ENCODE measurements at regions not wholly inside any gene's neighbourhood (a gene's known extent, or its start where the extent isn't known, plus 50 kb on each side); places are given as distances from the start of the nearest gene placed in this dataset.
"Not testable (repeated sequence)": the region's sequence is repeated elsewhere in the genome, so short reads cannot be mapped to it uniquely, and the experiment has no call there.

DNA sequence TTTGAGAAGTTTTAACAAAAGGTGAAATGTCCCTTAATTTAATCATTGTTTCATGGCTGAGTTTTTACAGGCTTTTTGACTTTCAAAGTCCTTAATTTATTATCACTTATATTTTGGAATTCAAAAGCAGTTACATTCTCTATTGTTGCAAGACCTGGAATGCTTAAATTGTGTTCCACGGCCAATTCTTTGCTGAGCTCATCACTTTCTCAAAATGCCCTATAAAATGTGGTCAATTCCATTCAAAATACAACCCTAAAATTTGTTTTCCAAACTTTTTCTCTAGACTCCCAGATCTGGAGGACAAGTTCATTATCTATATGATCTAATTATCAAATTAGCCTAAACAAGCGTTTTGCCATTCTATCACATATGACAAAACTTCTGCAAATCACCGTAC, 1051.2 kb downstream of the TDRD15 start:
- DNase-seq: no peak

DNA sequence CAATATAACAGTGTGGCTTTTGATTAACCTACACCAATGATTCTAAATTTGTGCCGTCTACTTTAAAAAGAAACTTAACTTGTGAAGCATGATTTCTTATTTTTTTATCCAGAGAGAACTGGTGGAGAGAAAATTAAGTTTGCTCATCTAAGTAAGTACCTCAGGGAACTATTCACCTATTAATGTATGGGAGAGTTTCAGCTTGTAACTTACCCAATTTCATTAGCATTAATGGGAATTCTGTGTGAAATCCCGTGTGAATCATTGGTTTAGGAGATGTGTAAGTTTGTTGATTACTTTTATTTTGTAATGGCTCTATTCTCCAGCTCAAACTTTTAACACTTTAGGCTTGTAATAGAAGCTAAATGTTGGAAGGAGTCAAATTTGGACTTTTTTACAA, 1061.5 kb downstream of the TDRD15 start:
- DNase-seq: no peak

DNA sequence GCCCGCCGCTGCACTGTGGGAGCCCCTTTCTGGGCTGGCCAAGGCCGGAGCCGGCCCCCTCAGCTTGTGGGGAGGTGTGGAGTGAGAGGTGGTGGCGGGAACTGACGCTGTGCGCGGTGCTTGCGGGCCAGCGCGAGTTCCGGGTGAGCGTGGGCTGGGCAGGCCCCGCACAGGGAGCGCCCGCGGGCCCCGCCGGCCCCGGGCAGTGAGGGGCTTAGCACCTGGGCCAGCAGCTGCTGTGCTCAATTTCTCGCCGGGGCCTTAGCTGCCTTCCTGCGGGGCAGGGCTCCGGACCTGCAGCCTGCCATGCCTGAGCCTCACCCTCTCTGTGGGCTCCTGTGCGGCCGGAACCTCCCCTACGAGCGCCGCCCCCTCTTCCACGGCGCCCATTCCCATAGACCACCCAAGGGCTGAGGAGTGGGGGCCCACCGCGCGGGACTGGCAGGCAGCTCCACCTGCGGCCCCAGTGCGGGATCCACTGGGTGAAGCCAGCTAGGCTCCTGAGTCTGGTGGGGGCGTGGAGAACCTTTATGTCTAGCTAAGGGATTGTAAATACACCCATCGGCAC, 1062.6 kb downstream of the TDRD15 start:
- DNase-seq: not testable (repeated sequence)

DNA sequence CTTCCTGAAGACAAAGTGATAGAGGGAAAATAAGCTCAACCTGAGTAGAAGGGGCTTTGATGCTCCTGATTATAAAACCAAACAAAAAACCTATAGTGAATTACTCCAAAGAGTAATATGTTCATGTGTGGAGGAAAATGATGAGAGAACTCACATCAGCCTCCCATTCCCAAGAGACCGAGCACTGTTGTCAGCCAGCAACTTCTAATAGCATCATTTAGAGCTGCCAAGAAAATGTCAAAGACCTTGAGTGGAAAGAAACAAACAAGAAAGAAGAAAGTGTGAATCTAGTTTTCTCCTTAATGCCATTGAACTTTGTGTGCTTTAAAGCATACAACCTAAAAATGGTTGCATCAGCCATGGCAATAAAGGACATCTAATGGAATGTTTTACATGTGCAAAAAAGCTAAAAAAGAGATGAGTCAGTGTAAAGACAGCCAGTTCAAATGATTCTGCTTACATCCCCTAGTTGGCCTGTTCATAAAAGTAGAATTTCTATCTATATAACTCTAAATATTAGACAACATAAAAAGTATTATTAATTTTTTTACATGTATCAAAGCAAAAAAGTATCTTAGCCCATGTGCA, 1066.2 kb downstream of the TDRD15 start:
- DNase-seq: no peak

DNA sequence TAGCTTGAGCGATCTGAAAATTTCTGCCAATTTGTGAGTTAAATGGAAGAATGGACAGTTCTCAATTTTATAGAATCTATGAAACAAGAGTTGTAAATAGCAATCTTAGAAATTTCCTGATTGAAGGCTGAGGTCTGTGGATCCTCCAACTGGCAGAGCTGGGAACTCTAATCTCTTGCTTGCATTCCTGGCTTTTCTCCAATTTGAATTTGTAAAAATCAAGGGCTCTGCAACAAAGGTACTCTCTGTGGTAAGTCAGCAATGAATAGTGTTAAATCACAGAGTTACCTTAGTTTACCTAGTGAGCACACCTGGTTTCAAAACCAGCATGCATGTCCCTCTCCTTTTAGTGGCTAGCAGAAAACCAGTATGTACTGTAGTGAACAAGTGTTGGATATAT, 1070.5 kb downstream of the TDRD15 start:
- DNase-seq: no peak

DNA sequence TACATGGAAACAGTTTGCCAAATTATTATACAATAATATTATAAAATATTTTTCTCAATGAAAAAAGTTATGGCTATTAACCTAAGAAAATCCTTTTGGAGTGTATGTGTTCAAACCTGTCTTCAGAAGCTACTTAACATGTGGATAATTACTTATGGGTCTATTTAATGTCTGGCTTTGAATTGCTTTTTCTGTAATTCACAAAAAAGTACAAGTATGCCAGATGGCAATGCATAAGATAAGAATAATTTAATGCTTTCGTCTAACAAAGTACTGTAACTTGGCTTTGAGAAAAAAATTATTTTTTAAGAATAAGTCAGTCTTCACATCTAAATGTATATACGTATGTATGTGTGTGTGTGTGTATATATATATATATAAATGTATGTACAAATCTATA, 1073.0 kb downstream of the TDRD15 start:
- DNase-seq: peak; percentile 12

DNA sequence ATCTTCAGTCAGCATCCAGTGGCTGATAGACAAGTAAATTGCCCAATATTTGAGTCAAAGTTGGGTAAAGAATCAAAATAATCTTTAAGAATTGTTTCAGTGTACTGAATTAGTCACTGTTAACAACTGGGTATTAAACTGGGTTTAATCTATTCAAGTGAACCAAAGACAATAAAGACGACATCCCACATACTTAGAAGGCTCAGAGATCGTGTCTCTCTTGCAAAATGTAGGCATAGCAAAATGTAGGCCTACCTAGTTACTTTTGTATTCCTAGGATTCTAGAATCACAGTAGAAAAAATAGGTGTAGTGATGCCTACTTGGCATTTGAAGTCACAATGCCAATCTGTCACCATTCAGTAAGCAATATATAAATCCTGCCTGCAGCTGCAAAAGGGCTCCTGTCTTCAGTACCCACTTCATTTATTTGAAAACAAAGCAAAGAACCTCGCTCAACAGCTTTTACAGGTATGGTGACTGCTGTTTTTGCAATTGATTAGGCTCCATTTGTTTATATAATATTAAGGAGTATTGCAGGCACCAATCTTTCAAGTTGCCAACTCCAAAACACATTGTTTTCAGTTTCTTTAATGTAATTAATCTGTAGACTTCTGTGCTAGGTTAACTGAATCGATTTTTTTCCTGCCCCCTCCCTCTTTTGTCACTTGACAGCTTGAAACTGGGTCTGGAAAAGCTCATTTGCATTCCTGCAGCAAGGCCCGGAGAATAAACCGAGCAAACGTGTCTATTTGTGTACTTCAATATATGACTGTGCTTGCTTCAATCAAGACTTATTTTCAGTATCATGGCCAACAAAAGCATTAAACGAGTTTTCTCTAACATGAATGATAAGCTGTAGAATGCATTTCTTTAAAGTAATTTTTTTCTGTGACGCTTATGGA, 1074.9 kb downstream of the TDRD15 start:
- DNase-seq: no peak

DNA sequence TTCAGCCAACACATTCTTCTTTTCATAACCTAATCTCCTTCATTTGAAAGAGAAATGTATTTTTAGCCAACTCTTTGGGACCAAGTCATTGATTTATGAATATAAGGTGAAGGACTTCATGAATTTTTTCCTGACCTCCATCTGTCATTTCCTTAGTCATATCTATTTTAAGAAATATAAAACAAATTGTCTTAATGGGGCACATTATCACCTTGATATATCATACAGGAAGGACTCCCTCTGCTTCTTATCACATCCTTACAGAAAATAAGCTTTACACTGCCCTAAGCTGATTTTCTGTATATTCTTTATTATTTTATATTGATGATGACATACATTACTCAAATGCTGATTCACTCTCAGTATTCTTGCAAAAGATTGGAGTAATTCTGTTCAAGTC, 1076.2 kb downstream of the TDRD15 start:
- no peak for DNase-seq

DNA sequence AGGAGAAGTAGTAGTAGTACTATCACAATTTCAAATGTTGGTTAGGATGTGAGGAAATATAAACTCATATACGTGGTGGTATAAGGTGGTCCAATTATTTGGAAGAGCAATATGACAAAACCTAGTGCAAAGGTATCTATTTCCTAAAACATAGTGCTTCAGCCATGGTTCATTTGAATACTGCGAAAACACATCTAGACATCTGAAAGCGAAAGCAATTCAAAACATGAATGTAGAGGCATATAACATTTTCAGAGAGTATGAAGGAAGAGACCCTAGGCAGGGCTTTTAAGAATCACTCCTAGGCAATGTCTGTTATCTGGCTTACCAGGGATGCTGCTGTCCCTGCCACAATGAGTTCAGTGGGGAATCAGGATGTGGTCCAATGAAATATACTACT, 1085.8 kb downstream of the TDRD15 start:
- DNase-seq: no peak

DNA sequence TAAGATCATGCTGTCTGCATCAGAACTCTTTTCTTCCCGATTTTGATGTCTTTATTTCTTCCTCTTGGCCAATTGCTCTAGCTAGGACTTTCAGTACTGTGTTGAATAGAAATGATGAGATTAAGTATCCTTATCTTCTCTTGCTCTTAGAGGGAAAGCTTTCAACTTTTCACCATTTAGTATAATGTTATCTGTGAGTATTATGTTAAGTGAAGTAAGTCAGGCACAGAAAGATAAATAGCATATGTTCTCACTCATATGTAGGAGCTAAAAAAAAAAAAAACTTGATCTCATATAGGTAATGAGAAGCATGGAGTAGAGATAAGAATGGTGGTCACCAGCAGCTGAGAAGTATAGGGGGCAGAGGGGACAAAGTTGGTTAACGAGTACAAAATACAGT, 1089.5 kb downstream of the TDRD15 start:
- no peak for DNase-seq

DNA sequence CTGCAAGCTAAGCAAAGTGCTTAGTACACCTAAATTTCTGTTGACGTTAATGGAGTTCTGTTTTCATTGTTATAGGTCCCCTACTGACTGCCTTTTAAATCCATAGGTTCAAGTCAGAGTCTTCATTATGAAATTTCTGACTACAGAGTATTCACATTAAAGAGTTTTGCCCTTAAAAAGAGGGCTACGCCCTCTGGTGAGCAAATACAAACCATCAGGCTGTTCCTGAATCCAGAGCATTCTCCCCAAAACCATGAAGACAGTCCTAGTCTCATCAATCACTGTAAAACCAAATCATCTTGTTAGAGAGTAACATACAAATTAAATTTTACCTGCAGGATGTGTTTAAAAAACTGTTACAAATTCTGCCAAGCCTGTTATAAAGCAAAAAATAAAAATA, 1091.7 kb downstream of the TDRD15 start:
- DNase-seq: no peak

DNA sequence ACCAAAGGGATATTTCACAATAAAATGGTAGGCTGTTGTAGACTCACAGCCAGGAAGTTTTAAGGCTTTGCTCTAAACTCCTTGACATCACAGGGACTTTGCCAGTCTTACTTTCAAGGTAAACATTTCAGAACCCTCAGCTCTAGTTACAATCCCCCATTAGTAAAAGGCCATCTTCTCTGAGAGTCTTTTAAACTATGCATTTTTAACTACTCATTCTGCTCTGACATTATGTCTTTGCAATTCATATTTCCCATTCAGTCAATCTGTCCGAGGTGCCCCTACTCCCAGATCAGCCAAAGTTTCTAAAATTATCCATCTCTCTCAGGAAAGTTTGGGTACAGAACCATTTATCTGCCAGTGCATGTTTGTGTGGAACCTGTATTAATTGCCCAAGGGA, 1094.1 kb downstream of the TDRD15 start:
- DNase-seq: no peak

DNA sequence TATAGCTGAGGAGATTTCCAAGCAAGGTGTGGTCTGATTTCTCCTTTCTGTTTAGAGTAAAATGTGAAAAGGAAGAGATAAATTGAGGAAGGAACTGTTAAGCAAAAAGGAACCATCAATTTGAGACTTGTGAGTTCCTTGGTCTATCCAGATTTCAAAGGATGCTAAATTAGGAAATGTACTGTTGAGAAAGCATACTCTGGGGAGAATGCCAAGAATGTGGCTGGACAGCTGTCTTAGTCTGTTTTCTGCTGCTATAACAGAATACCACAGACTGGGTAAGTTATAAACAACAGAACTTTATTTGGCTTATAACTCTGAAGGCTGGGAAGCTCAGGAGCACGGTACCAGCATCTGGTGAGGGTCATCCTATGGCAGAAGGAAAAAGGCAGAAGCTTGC, 1097.2 kb downstream of the TDRD15 start:
- peak; percentile 76 for DNase-seq

DNA sequence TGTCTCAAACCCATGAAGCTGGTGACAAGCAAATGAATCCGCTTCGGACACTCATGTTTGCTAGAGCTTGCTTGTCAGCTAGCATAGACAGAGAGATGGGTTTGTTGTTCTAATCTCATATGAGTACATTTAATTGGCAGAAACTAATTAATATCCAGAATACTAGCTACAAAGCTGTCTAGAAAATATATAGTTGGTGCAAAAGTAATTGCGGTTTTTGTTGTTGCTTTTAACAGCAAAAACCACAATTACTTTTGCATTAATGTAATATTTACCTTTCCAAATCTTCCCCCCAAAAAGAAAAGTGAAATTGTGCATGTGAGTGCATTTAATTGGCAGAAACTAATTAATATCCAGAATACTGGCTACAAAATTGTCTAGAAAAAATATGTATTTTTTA, 1115.2 kb downstream of the TDRD15 start:
- no peak for DNase-seq

DNA sequence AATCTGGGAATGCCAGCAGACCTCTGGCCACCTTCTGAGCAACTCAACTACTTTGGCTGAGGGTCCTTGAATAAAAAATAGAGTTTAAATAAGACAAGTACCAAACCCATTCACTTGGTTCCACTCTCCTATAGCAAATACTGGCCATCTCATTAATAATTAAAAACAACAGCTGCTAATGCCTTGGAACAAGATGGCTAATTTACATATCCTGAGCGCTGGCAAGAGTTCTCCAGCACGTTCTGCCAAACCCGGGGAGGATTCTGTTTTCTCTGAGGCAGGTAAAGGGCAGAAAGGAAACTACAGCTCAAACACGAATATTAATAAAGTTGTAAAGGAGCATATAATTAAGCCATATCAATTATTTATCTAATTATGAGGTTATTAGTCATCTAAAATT, 1123.7 kb downstream of the TDRD15 start:
- DNase-seq: peak; percentile 89

DNA sequence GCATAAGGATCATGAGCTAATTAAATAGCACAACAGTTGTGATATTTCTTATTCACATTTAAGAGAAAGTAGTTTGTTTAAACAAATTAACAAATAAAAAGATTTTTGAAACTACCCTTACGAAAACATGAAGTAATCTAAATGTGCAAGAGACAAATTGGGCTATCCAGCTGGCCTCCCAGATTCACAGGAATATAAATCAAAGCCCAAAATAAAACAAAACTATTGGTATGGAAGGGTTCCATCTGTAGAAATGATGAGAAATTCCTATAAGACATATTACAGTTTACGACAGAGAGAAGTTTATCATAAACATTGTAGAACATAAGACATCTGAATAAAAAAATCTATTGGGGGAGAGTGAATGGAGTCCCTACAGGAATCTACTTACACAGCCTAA, 1125.1 kb downstream of the TDRD15 start:
- DNase-seq: no peak

DNA sequence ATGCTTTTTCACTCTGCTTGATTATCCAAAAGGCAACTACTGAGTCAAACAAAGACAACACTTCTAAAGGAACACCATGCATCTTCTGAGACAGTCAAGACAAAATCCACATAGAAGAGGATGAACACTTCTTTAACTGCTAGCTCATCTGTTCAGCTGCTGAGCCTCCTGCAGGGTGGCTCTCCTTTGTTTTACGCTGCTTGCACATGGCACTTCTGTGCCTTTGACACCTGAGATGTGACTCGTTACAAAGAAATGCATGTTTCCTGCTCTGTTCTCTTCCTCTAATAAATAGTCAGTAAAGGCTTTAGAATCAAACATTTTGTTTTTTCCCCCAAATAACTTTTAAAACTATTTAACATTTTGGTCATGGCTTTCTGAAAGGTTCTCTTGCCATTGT, 1129.4 kb downstream of the TDRD15 start:
- DNase-seq: no peak

DNA sequence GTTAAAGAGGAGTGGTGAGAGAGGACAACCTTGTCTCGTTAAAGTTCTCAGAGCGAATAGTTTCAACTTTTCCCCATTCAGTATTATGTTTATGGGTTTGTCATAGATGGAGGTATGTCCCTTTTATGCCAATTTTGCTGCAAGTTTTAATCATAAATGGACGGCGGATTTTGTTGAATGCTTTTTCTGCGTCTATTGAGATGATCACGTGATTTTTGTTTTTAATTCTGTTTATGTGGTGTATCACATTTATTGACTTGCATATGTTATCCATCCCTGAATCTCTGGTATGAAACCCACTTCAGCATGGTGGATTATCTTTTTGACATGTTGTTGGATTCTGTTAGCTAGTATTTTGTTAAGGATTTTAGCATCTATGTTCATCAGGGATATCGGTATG, 1123.8 kb upstream of the KLHL29 start:
- DNase-seq: no peak

DNA sequence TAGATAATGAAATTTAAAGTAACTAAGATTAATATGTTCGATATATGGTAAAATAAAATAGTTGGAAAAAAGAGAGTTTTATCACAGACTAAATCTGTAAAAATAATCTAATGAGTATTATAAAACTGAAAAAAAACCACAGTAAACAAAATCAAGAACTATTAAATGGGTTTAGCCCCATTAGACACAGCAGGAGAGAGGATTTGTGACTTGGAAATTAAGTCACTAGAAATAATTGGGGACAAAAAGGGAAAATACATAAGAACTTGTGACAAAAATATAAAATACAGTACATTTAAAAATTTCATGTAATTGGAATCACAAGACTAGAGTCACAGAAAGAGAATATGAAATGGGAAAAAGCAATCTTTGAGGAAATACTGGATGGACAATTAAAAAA, 1114.6 kb upstream of the KLHL29 start:
- no peak for DNase-seq

DNA sequence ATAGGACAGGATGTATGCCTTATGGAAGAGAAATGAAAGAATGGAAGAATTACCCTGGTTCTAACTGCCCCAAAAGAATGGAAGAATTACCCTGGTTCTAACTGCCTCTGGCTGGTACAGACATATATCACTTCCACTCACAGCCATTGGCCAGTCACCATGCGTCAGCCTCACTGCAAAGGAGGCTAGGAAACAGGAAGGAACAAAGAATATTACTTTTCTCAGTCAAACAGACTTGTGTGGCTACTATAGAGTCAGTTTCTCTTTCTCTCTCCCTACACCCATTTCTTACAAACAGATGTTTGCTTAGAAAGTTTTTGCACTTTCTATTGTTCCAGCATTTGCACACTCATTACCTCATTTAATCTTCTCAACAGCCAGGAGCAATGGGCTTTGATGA, 1111.1 kb upstream of the KLHL29 start:
- DNase-seq: no peak

DNA sequence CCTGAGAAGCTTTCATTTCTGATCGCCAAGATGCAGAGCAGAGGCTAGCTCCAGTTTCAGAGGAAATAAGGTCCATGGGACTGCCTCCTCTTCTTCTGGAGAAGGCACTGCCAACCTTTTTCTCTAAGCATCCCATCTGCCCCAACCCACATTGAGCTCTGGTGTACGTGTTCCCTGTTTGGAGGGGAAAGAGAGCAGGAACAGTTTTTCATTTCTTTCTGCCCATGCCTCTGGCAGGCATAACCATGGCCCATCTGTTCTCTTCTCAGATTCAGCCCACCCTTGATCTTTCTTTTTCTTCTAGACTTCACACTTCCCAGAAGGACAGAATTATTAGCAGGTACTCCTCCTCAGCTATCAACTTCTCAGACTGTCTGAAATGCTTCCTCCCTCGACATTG, 1110.3 kb upstream of the KLHL29 start:
- peak; percentile 37 for DNase-seq

DNA sequence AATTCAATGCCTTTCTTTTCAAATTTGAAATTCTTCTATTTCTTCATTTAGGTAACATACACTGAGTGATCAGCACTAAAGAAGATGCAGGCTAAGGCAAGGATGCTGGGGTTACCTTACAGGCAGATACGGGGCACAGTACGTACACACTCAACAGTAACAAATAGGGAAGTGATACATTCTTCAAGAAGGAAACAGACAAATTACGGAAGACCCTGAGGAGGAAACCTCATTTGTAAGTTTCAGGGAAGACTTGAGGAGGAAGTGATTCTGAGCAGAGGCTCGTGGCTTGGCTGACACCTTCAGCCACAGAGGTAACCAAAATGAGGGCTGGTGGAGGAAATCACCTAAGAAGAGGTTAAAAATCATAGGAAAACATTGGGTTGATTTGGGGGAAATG, 1108.3 kb upstream of the KLHL29 start:
- DNase-seq: no peak

DNA sequence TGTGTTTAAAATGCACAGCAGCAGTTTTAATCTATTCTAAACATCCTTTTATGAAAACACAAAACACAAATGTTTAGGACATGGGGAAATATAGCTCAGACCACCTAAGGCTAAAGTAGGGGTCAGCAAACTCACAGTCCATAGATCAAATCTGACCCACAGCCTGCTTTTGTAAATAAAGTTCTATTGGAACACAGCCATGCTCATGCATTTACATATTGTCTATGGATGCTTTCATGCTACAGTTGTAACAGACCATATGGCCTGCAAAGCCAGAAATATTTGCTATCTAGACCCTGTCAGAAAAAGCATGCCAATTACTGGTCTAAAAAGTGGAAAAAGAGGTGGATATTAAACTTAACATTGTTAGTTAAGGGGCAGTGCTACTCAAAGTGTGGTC, 1105.4 kb upstream of the KLHL29 start:
- peak; percentile 38 for DNase-seq

DNA sequence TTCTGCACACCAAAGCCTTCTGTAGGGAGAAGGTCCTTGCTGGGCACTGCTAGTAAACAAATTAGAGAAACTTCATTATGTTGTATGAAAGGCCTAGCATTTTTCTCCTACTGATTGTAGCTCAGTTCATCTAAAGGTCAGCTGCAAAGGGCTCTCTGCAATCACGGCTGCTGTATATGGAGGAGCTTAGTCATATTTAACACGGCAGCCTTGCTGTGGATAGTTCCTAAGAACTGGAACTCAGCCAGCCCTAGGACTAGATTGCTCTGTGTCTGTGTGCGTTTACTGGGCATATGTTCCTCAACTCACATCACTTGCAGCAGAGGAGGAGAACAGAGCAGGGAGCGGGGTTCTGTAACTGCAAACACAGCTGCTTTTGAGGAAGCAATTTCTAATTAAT, 1103.9 kb upstream of the KLHL29 start:
- peak; percentile 86 for DNase-seq

DNA sequence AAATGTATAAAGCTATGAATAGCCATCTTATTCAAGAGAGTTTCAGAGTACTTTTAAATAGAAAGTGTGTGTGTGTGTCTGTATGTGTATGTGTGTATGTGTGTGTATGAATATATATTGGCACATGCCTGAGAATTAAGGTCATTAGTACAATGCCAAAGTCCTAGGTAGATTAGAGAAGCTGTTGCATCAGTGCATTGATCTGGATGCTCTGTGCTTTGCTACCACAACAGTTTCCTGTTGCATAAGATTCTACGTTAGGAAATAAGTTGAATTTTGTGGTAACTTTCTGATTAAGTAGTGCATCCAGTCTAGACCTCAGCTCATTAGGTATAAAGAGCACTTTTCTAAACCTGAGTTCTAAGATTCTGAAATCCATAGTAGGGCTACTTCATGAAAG, 1102.8 kb upstream of the KLHL29 start:
- DNase-seq: no peak

All from NCI-H446 treated with DMSO at 0.1 percent for 48 hours (cell line).